ENCODE measurements at regions not wholly inside any gene's neighbourhood (a gene's known extent, or its start where the extent isn't known, plus 50 kb on each side); places are given as distances from the start of the nearest gene placed in this dataset.

GRCh38 chrX:100194082-100194775 lies 215.8 kb downstream of the PCDH19 start:
- TF ChIP-seq CTCF (IDR thresholded peaks at IDR 0.05): no peak
- no peak for TF ChIP-seq POLR2A (IDR thresholded peaks at IDR 0.05)
- no peaks in the 10 kb centered on the region for H3K27me3 ChIP-seq
- H3K9me3 ChIP-seq: no peaks in the 10 kb centered on the region
- ATAC-seq (peak; percentile 53), DNase-seq (peak in 1 of 4 donors; percentile 1)
- H3K36me3 ChIP-seq (replicated peaks in 1 of 2; ENCODE audit: insufficient read depth in 1 of 2, low read depth in 2 of 2): no peaks in the 10 kb centered on the region
- peak overlapping the region in 2 of 4 donors; percentile 6 to 50 for H3K27ac ChIP-seq
- no peaks in the 10 kb centered on the region for H3K4me1 ChIP-seq
- WGBS, 2 donors: 8 to 20% methylated on average over 2 of the region's 2 CpGs
- no peak overlapping the region for H3K4me3 ChIP-seq
- intact Hi-C loops (cut with DNase I): no loop called here
